Activated T-cell treated with anti-CD3 and anti-CD28 coated beads, Interleukin-2, amount 50 U/mL, for 48 hours (primary cell): ENCODE measurements at regions not wholly inside any gene's neighbourhood (a gene's known extent, or its start where the extent isn't known, plus 50 kb on each side); places are given as distances from the start of the nearest gene placed in this dataset.
"Not testable (repeated sequence)": the region's sequence is repeated elsewhere in the genome, so short reads cannot be mapped to it uniquely, and the experiment has no call there.

Source experiments
- DNase-seq, 2 experiments: peaks; one replicate each; pipeline ENCODE4 v3.0.0-alpha.2; 2020

DNA sequence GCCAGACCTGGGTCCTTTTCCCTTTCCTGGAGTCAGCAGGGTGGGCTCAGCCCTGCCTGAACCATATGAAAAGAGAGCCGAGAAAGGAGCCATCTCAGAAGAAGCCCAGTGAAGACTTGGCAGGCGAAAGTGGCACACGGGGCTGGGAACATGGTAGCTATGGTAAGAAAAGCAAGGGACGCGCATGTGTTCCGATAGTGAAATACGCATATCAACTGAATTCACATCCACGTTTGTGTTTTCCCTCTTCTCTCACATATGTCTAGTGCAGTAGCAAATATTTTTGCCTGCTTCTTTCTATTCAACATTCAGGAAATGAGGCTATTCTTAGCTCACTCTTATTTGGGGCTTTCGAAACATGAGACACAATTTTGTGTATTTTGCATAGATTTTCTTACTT is 54.1 kb upstream of the PEG3 start:
- no peak for DNase-seq

DNA sequence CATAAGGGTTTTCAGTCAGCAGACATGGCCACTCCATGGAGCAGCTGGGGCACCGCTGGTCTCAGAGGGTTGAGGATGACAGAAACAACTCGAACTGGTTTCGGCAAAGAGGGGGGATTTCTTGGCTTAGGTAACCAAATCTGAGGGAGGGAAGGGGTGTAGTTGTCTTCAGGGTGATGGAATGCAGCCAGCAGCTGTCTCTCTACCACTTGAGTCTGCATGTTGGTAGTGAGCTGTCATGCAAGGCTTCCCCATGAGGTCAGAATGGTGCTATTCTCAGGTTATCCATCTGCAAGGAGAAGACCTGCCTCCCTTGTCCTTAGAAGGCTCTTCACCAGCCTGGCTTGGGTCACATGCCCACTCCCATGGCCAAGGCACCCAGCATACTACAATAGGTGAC is 55.6 kb upstream of the PEG3 start:
- no peak for DNase-seq

DNA sequence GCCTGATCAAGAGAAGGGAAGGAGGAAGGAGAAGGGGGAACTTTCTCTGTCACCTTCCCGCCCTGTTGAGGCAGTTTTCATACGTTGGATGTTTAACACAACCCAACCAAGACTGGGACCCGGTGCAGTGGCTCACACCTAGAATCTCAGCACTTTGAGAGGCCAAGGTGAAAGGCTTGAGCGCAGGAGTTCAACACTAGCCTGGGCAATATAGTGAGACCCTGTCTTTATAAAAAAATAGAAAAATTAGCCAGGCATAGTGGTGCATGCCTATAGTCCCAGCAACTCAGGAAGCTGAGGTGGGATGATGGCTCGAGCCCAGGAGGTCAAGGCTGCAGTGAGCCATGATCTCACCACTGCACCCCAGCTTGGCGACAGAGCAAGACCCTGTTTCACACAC is 59.4 kb upstream of the PEG3 start:
- DNase-seq: no peak

DNA sequence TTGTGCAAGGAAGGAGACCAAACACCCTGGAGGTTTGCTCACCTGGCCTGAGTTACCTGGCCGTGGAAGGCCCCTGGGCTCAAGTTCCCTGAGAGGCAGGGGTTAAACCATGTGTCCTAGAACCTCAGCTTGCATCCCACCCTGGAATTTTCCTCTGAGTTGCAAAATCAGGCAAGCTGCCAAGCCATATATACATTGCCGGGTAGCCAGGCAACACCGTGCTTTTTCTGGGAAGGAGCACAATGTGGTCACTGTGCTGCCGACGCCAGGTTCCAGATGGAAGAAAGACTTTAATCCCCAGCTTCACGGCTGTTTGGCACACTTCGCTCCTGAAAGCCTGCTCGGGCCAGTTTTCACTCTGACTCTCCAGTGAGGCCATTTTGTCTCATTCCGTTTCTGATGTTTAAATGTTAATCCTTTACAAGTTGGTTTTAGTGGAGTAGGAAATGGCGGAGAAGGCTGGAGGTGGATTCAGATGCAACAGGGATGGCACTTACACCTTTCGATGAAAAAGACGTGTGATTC is 60.1 kb upstream of the PEG3 start:
- DNase-seq: no peak

DNA sequence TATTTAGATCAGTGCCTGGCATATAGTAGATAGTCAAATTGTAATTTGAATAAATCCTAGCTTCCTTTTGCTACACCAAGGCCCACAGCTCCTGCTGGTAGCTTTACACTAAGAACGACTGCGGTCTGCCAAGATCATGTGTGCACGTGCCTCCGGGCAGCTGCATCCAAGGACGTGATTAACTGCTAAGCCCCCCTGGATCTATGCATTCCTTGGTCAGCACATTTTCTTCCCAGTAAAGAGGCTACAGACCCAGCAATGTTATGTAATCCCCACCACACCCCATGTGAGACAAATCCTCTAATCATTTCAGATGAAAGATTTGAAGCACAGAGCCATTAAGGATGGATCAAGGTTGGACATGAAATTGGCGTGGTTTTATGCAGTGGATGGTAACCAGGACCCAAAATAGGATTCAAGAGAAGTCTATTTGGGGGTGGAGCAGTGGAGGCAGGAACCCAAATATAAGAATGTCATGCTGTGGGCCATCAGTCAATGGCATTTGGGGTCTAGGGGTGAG is 65.2 kb upstream of the PEG3 start:
- DNase-seq: no peak

DNA sequence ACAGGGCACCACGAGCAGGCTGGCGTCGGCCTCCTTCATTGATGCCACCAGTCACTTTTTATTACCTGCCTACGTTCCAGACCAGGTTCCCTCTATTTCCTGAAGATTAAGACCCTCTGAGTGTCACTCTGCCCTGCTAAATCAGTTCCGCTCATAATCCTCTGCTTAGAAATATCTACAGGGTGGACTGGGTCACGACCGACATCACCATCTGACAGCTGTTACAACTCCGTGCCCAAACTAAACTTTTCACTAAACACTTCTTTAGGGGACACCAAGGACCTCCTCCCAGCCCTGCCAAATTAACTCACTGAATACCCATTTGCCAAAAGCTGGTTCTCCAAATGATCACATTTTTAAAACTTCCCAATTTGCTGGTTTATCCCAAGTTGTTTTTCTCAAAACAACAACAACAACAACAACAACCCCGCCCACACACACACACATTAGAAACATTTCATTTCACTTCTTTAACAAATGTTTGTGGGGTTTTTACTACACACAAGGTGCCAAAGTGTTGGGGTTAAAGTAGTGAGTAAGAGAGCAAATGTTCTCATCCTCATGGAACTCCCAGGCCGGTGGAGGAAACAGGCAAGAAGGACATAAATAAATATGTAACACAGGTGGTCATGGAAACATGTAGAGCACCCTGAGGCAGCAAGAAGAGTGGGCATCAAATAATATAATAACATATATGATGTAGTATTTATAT is 72.0 kb upstream of the PEG3 start:
- no peak for DNase-seq

DNA sequence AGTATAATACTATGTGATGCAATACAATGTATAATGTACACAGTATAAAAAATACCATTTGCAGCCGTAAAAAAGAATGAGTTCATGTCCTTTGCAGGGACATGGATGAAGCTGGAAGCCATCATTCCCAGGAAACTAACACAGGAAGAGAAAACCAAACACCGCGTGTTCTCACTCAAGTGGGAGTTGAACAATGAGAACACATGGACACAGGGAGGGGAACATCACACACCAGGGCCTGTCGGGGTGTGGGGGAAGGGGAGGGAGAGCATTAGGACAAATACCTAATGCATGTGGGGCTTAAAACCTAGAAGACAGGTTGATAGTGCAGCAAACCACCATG is 72.6 kb upstream of the PEG3 start:
- DNase-seq: not testable (repeated sequence)

DNA sequence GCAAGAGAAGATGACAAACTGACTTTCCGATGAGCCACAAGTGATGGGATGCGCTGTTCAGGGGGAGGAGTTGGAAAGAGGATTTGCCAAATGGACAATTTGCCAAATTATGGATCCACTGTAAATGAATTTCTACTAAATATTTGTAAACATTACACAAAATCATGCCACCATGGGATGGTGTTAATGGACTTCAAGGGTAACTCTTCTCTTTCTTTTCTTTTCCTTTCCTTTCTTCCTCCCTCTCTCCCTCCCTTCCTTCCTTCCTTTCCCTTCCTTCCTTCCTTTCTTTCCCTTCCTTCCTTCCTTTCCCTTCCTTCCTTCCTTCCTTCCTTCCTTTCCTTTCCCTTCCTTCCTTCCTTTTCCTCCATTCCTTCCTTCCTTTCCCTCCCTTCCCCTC is 76.0 kb upstream of the PEG3 start:
- DNase-seq: no peak

DNA sequence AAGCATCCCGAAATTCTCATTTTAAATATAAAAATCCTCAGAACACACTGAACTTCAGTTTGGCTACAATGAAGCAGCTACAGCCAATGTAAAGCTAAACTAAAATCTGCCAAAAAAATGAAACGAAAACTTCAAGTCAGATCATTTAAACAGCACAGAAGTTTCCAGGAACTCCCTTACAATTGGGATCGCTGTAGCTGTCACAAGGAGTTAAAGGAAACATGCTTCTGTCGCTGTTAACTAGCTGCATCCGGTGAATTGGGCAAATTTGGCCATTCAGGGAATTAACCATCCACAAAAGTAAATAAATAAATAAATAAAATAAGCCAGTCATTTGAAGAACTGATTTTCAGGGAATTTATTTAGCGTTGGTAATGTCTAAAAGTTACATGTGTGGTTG is 77.0 kb upstream of the PEG3 start:
- DNase-seq: no peak

DNA sequence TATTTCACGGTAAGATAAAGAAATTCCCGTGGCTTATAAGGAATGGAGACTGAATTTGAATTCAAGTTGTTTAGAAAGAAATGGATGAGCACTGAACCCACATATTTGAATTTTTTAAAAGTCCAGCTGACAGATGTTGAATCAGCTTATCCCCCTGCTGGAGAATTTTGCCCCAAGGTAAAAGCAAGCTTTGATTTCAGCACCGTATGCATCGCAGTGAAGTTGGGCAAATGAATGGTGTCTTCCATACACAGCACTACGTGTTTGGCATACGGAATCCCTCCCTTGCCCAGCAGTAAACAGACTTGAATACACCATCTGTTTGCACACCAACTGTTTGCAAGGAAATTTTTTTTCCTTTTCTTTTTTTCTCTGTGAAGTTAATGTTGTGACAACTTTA is 77.5 kb upstream of the PEG3 start:
- DNase-seq: no peak

DNA sequence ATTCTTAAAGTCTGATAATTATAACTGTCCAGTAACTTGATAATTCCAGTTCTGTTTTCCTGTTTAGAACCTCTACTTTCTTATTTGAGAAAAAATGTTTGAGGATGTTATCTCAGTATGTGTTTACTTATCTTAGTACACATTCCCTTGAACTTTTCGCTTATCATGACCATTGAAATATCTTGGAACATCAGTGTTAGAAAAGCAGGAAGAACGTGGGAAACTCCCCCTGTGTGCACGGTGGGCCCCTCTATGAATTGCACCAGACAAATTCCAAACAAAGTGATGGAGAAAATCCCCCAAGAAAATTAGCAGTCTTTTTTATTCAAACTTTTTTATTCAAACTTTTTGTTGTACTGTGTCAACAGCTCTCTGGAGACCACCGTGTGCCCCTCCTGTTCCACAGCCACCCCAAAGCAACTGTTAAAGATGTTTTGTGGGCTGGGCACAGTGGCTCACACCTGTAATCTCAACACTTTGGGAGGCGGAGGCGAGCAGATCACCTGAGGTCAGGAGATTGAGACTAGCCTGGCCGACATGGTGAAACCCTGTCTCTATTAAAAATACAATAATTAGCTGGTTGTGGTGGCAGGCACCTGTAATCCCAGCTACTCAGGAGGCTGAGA is 78.3 kb upstream of the PEG3 start:
- no peak for DNase-seq

DNA sequence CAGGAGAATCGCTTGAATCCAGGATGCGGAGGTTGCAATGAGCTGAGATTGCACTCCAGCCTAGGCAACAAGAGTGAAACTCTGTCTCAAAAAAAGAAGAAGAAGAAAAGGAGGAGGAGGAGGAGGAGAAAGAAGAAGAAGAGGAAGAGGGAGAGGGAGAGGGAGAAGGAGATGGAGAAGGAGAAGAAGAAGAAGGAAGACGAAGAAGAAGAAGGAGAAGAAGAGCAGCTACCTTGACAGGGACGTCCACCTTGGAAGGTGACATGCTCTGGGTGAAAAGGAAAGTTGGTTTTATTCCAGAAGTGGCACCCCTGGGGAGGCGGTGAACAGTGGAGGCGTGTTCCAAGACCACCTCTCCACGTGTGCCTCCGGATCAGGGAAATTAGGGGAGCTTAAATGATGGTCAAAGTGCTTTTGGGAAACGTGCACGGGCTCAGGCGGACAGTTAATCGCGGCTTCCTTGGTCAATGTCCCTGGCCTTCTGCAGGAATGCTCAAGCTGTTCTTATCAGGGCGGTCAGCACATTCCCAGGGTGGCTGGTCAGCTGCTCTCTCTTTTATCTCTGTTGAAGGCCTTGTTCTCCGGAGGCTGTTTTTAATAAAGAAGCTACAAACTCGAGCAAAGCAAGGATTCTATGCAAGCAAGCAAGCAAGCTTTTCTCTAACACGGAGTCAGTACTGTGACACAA is 78.9 kb upstream of the PEG3 start:
- DNase-seq: no peak

DNA sequence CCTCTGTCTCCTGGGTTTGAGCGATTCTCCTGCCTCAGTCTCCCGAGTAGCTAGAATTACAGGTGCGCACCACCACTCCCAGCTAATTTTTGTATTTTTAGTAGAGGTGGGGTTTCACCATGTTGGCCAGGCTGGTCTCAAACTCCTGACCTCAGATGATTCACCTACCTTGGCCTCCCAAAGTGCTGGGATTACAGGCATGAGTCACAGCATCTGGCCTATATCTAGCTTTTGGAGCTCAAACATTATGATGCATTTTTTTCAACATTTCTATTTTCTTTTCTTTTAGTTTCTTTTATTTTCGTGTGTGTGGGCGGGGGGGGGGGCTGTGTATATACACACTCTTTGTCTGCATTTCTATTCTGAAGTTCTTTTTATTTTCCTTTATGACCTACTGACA is 85.6 kb upstream of the PEG3 start:
- not testable (repeated sequence) for DNase-seq

DNA sequence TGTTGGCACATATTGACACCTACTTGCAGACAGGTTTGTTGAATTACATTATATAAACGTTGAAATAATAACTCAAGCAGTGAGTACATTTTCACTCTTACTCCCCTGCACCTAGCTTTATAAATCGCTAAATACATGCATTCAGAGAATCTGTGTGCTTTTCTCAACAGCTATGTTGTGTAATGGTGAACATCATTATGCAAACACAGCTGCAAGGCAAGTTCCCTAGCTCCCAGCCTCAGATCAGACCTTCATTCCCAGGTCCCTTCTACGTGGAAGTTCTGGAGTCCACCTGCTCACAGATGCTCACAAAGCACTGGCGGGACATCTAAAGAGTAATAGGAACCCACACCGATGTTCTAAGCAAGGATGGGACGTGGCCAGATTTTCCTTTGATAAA is 86.8 kb upstream of the PEG3 start:
- no peak for DNase-seq

DNA sequence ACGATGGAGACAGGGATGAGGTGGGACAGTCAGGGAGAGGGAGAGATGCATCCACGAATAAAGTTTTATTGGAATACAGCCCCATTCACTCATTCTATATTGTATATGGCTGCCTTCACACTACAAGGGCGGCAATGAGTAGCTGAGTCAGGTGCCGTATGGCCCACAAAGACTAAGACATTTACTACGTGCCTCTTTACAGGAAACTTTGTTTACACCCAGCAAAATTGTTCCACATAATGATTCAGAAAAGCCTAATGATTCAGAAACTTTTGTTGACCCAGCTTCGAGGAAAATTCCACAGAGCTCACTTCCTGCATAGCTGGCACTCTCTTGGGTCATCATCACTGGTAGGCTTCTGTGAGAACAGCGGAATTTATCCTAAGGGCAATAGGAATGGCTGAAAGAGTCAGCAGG is 87.3 kb upstream of the PEG3 start:
- DNase-seq: no peak

DNA sequence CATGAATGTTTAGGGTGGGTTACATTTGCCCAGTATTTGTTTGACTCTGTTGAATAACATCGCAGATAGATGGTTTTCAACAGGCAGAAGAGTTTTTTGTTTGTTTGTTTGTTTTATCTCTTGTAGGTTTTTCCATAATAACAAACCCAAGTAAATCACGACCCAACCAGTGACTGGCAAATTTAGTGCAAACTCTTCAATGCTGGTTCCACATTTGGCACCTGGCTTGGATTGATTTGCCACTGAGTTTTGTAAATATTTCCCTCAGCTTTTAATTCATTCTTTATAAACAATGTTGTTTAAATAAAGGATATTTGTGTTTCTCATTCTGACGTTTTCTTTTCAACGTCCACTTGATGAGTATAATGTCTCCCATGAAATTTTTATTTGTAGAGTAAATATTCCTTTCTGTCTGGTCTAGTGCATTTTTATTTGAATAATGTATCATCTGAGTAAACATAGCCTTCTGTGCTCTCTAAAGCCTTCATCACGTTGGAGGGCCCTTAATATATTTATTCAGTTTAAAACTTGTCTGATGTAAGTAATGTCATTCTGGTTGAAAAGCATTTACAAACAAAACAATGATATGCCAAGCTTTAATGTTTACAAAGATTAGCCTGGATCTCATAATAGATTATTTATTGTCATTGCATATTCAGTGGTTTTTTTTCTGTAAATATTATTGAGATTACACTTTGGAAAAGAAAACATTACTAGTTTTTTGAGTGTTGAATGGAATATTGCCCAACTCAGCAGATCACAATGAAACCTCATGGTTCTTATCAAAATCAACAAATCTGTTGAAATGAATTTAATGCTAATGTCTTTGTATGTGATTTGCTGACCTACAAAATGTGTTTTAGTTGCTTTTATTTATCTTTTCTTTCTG is 90.4 kb upstream of the PEG3 start:
- DNase-seq: no peak

DNA sequence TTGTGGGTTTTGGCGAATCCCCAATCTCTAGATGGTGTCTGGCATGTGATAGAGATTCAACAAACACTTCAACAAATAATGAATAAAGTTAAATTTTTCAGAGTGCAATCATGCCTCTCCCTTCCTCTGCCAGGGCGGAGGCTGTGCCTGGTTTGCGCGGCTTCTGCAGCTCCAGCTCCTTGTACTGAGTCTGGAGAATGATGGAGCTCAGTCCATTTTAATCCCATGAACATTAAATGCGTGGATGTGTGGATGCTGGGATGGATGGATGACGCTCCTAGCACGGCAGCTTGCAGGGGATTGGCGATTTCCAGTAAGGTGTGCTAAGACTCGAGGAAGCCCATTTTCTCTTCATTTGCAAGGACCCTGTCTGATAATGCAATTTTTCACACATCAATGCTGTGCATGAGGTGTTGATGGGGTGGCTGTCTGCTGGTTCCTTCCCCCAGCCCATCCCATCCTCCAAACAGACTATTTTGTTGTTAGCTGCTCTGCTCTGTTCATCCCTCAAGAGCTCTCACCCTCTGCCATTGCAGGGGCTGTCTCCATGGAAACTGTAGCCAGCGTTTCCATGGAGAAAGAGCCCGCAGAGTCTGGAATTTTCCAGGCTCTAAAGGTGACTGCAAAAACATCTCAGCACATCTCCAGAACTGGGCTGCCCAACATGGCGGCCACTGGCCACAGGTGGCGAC is 92.6 kb upstream of the PEG3 start:
- DNase-seq: no peak

DNA sequence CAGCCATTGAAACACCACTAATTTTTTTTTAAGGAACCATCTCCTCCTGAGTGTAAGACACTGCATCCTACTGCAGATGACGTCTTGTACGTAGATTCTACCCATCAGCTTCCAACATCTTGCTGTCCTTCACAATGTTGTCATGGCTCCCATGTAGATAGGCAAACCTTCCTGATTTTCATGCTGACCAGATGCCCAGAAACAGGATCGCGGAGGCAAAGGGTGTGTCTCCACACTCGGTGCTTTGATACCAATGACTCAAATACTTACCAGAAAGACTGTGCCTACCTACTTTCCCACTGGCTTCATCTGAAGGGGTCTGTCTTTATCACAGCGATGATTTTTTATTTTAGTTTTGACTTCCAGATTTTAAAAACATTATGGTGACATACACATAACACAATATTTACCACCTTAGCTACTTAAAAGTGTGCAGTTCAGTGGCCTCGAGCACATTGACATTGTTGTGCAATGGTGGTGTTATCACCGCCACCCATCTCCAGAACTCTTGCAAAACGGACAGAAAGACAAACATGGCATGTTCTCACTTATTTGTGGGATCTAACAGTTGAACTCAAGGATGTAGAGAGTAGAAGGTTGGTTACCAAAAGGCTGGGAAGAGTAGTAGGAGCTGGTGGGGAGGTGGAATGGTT is 94.0 kb upstream of the PEG3 start:
- no peak for DNase-seq

DNA sequence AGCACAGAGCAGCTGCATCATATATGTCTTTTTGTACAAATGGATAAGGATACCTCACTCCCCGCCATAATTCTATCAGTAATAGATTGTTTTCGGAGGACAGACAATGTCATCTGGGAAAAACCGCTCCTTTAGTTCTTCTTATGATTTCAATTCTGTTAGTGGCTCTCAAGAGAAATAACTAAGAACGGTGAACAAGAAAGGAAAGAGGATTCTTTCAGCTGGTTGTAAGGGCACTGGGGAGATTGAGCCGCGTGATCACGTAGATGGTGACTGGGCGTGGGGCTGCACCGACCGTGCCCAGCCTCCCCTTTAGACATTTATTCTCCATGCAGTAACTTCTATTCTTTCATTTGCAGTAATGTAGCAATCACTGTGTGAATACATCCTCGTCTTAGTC is 99.4 kb upstream of the PEG3 start:
- DNase-seq: no peak

DNA sequence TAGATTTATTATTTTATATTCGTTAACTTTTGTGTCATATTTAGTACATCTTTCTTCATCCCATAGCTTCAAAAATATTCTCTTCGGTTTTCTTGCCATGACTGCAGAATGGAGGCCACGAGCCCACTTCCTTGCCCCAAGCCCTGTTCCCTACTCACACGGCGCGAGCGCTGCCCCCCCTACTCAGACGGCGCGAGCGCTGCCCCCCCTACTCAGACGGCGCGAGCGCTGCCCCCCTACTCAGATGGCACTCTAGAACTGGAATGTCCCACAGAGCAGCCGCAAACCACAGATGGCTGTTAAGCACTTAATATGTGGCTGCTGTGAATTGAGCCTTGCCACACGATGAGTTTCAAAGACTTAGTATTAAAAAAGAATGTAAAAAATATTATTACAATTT is 102.2 kb upstream of the PEG3 start:
- no peak for DNase-seq

DNA sequence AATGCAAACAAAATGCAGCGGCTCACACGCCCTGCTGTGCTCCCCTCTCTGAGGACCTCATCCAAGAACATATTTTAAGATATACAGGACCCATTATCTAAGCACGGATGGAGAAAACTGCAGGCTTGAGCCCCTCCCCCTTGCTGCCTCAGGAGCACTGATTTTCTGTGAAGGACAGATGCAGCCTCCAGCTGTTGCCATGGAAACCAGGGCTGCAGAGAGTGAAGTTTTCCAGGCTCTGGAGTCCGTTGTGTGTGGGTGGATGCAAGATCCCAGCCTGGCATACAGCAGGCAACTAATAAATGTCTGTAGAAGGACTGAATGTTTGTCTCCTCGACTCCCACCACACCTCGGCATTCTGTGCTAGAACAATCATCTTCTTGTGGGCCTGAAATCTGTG is 105.6 kb upstream of the PEG3 start:
- DNase-seq: no peak

DNA sequence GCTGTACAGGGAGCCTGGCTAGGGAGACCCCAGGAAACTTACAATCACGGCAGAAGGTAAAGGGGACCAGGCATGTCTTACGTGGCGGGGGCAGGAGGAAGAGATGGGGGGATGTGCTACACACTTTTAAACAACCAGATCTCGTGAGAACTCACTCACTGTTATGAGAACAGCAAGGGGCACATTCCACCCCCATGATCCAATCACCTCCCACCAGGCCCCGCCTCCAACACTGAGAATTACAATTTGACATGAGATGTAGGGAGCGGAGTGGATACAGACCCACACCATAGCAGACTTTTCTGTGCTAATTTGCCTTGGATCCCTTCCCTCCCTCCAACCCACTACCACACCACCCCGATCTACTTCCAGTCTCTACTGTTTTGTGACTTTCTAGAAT is 106.7 kb upstream of the PEG3 start:
- no peak for DNase-seq
